Left ventricle myocardium superior (tissue), 1 donor: ENCODE measurements at regions not wholly inside any gene's neighbourhood (a gene's known extent, or its start where the extent isn't known, plus 50 kb on each side); places are given as distances from the start of the nearest gene placed in this dataset.
"Not testable (repeated sequence)": the region's sequence is repeated elsewhere in the genome, so short reads cannot be mapped to it uniquely, and the experiment has no call there.

Experiments used
- ATAC-seq: fragments of 200-7000 bp; cut with Tn5 transposase; one replicate; pipeline ENCODE4 v1.9.1; 2020; ENCODE audit warnings: mild to moderate bottlenecking, moderate library complexity
- DNase-seq: peaks from one replicate; pipeline ENCODE4 v3.0.0-alpha.2; 2020
- intact Hi-C: fragments of 100-400 bp; cut with micrococcal nuclease; formaldehyde crosslinking; loops from one replicate; pipeline ENCODE4 v1.11.0; 2022
- donor health status: DM: no; HTN: yes; CAD: no; lungs with severe emphysema.

- ATAC-seq: peak; percentile 41
- intact Hi-C loops: no loop called here
- DNase-seq: no peak
Measured at GRCh38 chr22:26835929-26836528, 178.6 kb downstream of the MIAT start.

- DNase-seq: no peak
- intact Hi-C loops: no loop called here
- ATAC-seq: peak; percentile 67
Measured at GRCh38 chr22:26837784-26838470, 180.5 kb downstream of the MIAT start.

GRCh38 chr22:26838471-26838825 lies 181.1 kb downstream of the MIAT start:
- ATAC-seq (no peak), DNase-seq (no peak)
- intact Hi-C loops: no loop called here

GRCh38 chr22:26839216-26839615 lies 181.8 kb downstream of the MIAT start:
- ATAC-seq (no peak), DNase-seq (no peak)
- intact Hi-C loops: no loop called here

GRCh38 chr22:26840770-26841169 lies 183.4 kb downstream of the MIAT start:
- ATAC-seq, DNase-seq, intact Hi-C loops: not testable (repeated sequence)

GRCh38 chr22:26842103-26842502 lies 184.7 kb downstream of the MIAT start:
- no peak for ATAC-seq
- no peak for DNase-seq
- intact Hi-C loops: no loop called here

- intact Hi-C loops: no loop called here
Measured at GRCh38 chr22:26845021-26845743, 187.8 kb downstream of the MIAT start.

GRCh38 chr22:26846076-26846475 lies 188.7 kb downstream of the MIAT start:
- DNase-seq (no peak), ATAC-seq (no peak)
- intact Hi-C loops: no loop called here

More at GRCh38 chr22:26845021-26845743, 187.8 kb downstream of the MIAT start:
- ATAC-seq: no peak
- no peak for DNase-seq

GRCh38 chr22:26846645-26847044 lies 189.3 kb downstream of the MIAT start:
- intact Hi-C loops: no loop called here
- no peak for DNase-seq
- no peak for ATAC-seq

- intact Hi-C loops: no loop called here
- ATAC-seq (no peak), DNase-seq (no peak)
Measured at GRCh38 chr22:26847046-26847445, 189.7 kb downstream of the MIAT start.

- intact Hi-C loops: no loop called here
- DNase-seq: no peak
- ATAC-seq: no peak
Measured at GRCh38 chr22:26847816-26848215, 190.4 kb downstream of the MIAT start.

- ATAC-seq: peak; percentile 54
- intact Hi-C loops: no loop called here
- DNase-seq: no peak
Measured at GRCh38 chr22:26848244-26848920, 191.0 kb downstream of the MIAT start.

GRCh38 chr22:26849575-26849974 lies 192.2 kb downstream of the MIAT start:
- no peak for ATAC-seq
- intact Hi-C loops: no loop called here

GRCh38 chr22:26851125-26851524 lies 193.7 kb downstream of the MIAT start:
- ATAC-seq (no peak), DNase-seq (no peak)
- intact Hi-C loops: no loop called here

More at GRCh38 chr22:26849575-26849974, 192.2 kb downstream of the MIAT start:
- DNase-seq: no peak

GRCh38 chr22:26852176-26852575 lies 194.8 kb downstream of the MIAT start:
- ATAC-seq (no peak), DNase-seq (no peak)
- intact Hi-C loops: no loop called here

GRCh38 chr22:26853071-26853470 lies 195.7 kb downstream of the MIAT start:
- DNase-seq (no peak), ATAC-seq (no peak)
- intact Hi-C loops: no loop called here

- ATAC-seq (no peak), DNase-seq (no peak)
- intact Hi-C loops: no loop called here
Measured at GRCh38 chr22:26853495-26853894, 196.1 kb downstream of the MIAT start.

GRCh38 chr22:26857169-26857568 lies 199.8 kb downstream of the MIAT start:
- intact Hi-C loops: no loop called here
- DNase-seq (no peak), ATAC-seq (no peak)

- intact Hi-C loops: no loop called here
- DNase-seq (no peak), ATAC-seq (no peak)
Measured at GRCh38 chr22:26860301-26860700, 202.9 kb downstream of the MIAT start.

GRCh38 chr22:26865021-26865420 lies 207.6 kb downstream of the MIAT start:
- intact Hi-C loops: no loop called here
- DNase-seq (no peak), ATAC-seq (no peak)
